ENCODE measurements at regions not wholly inside any gene's neighbourhood (a gene's known extent, or its start where the extent isn't known, plus 50 kb on each side); places are given as distances from the start of the nearest gene placed in this dataset.

GRCh38 chr10:106308284-106308683 lies 856.2 kb downstream of the SORCS1 start:
- TF ChIP-seq CTCF (IDR thresholded peaks at IDR 0.05; ENCODE audit: low read depth, low read length, poor library complexity, severe bottlenecking), result no peak
- TF ChIP-seq EZH2phosphoT487 (IDR thresholded peaks at IDR 0.05; ENCODE audit: borderline replicate concordance, low read length), result no peak
